Colonic mucosa (tissue), 4 donors: ENCODE measurements at regions not wholly inside any gene's neighbourhood (a gene's known extent, or its start where the extent isn't known, plus 50 kb on each side); places are given as distances from the start of the nearest gene placed in this dataset.

Experiments used
- DNase-seq: peaks from one replicate; pipeline ENCODE4 v3.0.0-alpha.2; 2020
- H3K27ac ChIP-seq: fragments of 200-600 bp; one replicate; pipeline ENCODE4 v1.8.0; 2021
- H3K27me3 ChIP-seq: fragments of 200-600 bp; one replicate; pipeline ENCODE4 v1.8.0; 2021
- H3K36me3 ChIP-seq: fragments of 200-600 bp; one replicate; pipeline ENCODE4 v1.8.0; 2021
- H3K4me1 ChIP-seq: fragments of 200-600 bp; one replicate; pipeline ENCODE4 v1.8.0; 2021; ENCODE audit warnings: mild to moderate bottlenecking
- H3K4me3 ChIP-seq: fragments of 200-600 bp; one replicate; pipeline ENCODE4 v1.8.0; 2021
- H3K9ac ChIP-seq, 2 donors: one replicate each; pipeline ENCODE4 v1.7.0; 2013; ENCODE audit warnings: control low read depth in 2 of 2, low read depth in 2 of 2, low read length in 2 of 2
- H3K9me3 ChIP-seq: fragments of 200-600 bp; one replicate; pipeline ENCODE4 v1.8.0; 2021
- intact Hi-C: fragments of 100-400 bp; cut with DNase I; formaldehyde crosslinking; loops from one replicate; pipeline ENCODE4 v1.14.1; 2022
- TF ChIP-seq, protein P1 (sequence below): fragments of 200-600 bp; IDR thresholded peaks from one replicate; pipeline ENCODE4 v1.8.0; 2022; ENCODE audit warnings: antibody characterized with exemption, mild to moderate bottlenecking
- donor health status: healthy.
- donor health status: DM: no; HTN: no; CAD: no.
- donor health status: DM: no; HTN: no; CAD: no.

DNA sequence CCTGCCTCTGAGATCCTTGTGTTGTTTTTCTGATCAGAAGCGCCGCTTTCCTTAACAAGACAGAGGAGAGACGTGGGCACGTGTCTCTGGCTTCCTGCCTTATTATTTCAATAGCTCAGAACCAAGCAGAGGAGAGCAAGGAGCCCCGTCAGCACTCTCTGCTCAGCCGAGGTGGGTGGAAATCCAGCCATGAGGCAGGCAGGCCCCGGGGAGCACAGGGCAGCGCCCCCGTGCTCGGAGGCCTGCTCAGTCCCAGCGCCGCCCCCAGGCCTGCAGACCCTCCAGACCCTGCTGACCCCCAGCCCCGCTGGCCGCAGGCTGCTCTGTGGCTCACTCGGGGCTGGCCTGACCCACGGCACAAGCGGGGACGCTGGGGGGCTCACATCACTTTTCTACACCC lies 162.8 kb downstream of the BRD1 start:
- no peaks in the 10 kb centered on the region for H3K4me1 ChIP-seq
- intact Hi-C loops = loop anchor here (10.0 kb wide), 1 partner anchor 60 kb away; no protein-coding TSS in a partner anchor
- no peaks in the 10 kb centered on the region for H3K36me3 ChIP-seq
- peaks cover under 1% of the 10 kb centered on the region for H3K27me3 ChIP-seq
- no peaks in the 10 kb centered on the region for H3K9me3 ChIP-seq
- DNase-seq = no peak
- no peak overlapping the region for H3K9ac ChIP-seq
- H3K4me3 ChIP-seq = no peak overlapping the region
- TF ChIP-seq, protein P1, sequence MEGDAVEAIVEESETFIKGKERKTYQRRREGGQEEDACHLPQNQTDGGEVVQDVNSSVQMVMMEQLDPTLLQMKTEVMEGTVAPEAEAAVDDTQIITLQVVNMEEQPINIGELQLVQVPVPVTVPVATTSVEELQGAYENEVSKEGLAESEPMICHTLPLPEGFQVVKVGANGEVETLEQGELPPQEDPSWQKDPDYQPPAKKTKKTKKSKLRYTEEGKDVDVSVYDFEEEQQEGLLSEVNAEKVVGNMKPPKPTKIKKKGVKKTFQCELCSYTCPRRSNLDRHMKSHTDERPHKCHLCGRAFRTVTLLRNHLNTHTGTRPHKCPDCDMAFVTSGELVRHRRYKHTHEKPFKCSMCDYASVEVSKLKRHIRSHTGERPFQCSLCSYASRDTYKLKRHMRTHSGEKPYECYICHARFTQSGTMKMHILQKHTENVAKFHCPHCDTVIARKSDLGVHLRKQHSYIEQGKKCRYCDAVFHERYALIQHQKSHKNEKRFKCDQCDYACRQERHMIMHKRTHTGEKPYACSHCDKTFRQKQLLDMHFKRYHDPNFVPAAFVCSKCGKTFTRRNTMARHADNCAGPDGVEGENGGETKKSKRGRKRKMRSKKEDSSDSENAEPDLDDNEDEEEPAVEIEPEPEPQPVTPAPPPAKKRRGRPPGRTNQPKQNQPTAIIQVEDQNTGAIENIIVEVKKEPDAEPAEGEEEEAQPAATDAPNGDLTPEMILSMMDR = no peak
- H3K27ac ChIP-seq = no peak overlapping the region

DNA sequence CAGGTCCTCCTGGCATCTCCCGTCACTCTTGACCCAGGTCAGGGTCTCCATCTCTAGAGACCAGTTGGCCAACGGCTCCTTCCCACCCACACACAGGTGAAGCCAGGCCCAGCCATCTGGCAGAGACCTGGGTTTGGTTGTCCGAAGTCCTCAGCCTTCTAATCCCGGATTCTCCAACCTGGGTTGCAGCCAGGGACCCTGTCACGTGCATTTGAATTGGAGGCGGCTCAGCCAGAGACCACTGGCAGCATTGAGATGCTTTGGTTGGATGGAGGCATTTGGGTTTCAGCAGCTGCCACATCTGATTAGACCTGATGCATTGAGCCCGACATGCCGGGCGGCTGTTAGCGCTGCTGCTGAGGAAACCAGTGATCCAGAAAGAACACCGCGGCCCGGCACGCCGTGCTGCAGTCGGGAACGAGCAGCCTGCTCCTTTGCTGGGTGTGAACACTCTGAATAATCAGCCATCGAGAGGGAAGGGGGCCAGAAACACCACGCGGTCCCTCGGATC lies 163.2 kb downstream of the BRD1 start:
- H3K27ac ChIP-seq = no peak overlapping the region
- H3K9ac ChIP-seq = no peak overlapping the region
- H3K27me3 ChIP-seq = no peaks in the 10 kb centered on the region
- intact Hi-C loops = loop anchor here (10.0 kb wide), 1 partner anchor 60 kb away; no protein-coding TSS in a partner anchor
- no peak overlapping the region for H3K4me3 ChIP-seq
- H3K4me1 ChIP-seq = no peaks in the 10 kb centered on the region
- no peaks in the 10 kb centered on the region for H3K36me3 ChIP-seq
- DNase-seq = no peak
- TF ChIP-seq, protein P1 = no peak
- H3K9me3 ChIP-seq = no peaks in the 10 kb centered on the region

DNA sequence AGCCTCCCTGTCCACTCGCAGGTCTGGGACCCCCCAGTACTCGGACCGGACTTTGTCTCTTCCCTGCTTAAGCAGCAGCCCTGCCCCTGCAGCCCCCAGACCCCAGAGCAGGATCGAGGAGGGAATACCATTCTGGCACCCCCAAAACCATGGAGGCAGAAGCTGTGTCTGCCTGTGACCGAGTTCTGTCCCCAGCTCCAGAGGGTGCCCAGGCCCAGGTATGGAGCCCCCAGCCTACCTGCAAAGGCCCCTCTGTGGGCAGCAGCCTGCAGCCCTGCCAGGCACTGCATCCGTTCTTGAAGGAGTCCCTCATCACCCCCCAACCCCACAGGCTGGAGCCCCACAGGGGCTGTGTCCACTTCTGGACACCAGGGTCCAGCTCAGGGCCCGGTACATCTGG lies 163.8 kb downstream of the BRD1 start:
- no peaks in the 10 kb centered on the region for H3K4me1 ChIP-seq
- TF ChIP-seq, protein P1 = no peak
- H3K36me3 ChIP-seq = no peaks in the 10 kb centered on the region
- H3K4me3 ChIP-seq = no peak overlapping the region
- no peak for DNase-seq
- H3K27ac ChIP-seq = no peak overlapping the region
- intact Hi-C loops = loop anchor here (10.0 kb wide), 1 partner anchor 59 kb away; no protein-coding TSS in a partner anchor
- no peaks in the 10 kb centered on the region for H3K9me3 ChIP-seq
- H3K27me3 ChIP-seq = no peaks in the 10 kb centered on the region
- no peak overlapping the region for H3K9ac ChIP-seq

DNA sequence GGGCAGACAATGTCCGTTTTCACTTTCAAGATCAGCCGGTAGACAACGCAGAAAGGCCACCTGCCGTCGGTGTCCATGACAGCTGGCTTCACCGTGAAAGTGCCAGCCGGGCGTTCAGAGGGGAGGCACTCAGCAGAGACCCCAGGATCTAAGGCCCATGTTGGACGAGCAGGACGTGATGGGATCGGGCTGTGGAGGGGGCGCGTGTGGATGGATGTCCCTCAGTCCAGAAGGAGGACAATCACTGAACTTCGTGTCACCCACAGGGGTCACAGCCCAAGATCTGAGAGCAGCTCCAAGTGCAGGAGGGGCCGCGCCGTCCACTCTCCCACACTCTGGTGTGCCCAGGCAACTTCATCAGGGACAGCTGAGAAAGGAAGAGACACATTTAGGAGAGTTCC lies 164.4 kb downstream of the BRD1 start:
- Histone ChIP-seq H3K9me3 (no peaks in the 10 kb centered on the region), H3K27me3 (no peaks in the 10 kb centered on the region), H3K27ac (no peak overlapping the region), H3K9ac (no peak overlapping the region), H3K36me3 (no peaks in the 10 kb centered on the region), H3K4me1 (no peaks in the 10 kb centered on the region), H3K4me3 (no peak overlapping the region)
- DNase-seq = no peak
- TF ChIP-seq, protein P1 = no peak
- intact Hi-C loops = loop anchor here (10.0 kb wide), 1 partner anchor 59 kb away; no protein-coding TSS in a partner anchor

DNA sequence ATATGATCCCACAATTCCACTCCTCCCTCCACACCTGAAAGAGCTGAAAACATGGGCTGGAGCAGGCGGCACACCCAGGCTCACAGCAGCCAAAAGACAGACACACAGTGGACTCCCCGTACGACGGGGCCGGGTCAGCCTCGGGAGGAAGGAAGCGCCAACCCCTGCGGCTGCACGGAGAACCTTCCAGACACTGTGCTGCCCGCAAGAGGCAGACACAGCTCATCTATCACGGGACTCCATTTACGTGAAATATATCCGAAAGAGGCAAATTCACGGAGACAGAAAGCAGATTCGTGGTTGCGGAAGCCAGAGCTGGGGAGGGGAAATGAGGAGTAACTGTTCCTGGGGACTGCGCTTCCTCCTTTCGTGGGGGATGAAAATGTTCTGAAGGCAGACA lies 165.0 kb downstream of the BRD1 start:
- Histone ChIP-seq H3K27ac (no peak overlapping the region), H3K4me1 (no peaks in the 10 kb centered on the region), H3K27me3 (no peaks in the 10 kb centered on the region), H3K9ac (no peak overlapping the region), H3K36me3 (no peaks in the 10 kb centered on the region), H3K9me3 (no peaks in the 10 kb centered on the region), H3K4me3 (no peak overlapping the region)
- DNase-seq = no peak
- TF ChIP-seq, protein P1 = no peak
- intact Hi-C loops = loop anchor here (10.0 kb wide), 1 partner anchor 58 kb away; no protein-coding TSS in a partner anchor
